SK-N-SH (cell line): ENCODE measurements at regions not wholly inside any gene's neighbourhood (a gene's known extent, or its start where the extent isn't known, plus 50 kb on each side); places are given as distances from the start of the nearest gene placed in this dataset.
"Not testable (repeated sequence)": the region's sequence is repeated elsewhere in the genome, so short reads cannot be mapped to it uniquely, and the experiment has no call there.

Experiments
- CTCF ChIA-PET: fragments of 300-600, 350-600 bp; formaldehyde crosslinking; extraction: SDS; loops from one replicate; lab custom pipeline; 2021; lab: Yijun Ruan, JAX
- POLR2A ChIA-PET: fragments of 350-600 bp; sonication (Branson Sonifier 250); formaldehyde crosslinking; extraction: SDS; loops from one replicate; lab custom pipeline; 2020; ENCODE audit warnings: antibody characterized with exemption, inconsistent platforms; lab: Yijun Ruan, JAX
- DNase-seq: peaks from one replicate; pipeline ENCODE4 v3.0.0; 2012
- H2AFZ ChIP-seq: fragments of 200-600 bp; sonication (generic); 2 replicates; pipeline ENCODE4 v1.8.1; 2016; ENCODE audit warnings: antibody characterized with exemption, mild to moderate bottlenecking, low read depth
- H3F3A ChIP-seq: fragments of 200-600 bp; sonication (generic); replicated peaks from 2 replicates; pipeline ENCODE3; 2016; ENCODE audit warnings: antibody characterized with exemption, mild to moderate bottlenecking; ENCODE audit not compliant: insufficient read depth
- H3K27ac ChIP-seq, 2 experiments: fragments of 200-500 bp in 1 of 2; fragments of 200-600 bp in 1 of 2; sonication (Bioruptor generic) in 1 of 2; sonication (generic), shearing (Covaris generic) in 1 of 2; 2 replicates each; pipeline versions ENCODE4 v1.5.1 to v1.6.1; 2014 to 2016; ENCODE audit warnings: low read depth in 2 of 2, inconsistent platforms in 1 of 2, low read length in 1 of 2, mild to moderate bottlenecking in 1 of 2, mixed read lengths in 1 of 2
- H3K27me3 ChIP-seq: fragments of 200-600 bp; sonication (generic), shearing (Covaris generic); 2 replicates; pipeline ENCODE4 v1.6.1; 2016; ENCODE audit warnings: mixed run types; ENCODE audit not compliant: insufficient read depth
- H3K36me3 ChIP-seq, 2 experiments: fragments of 200-500 bp in 1 of 2; fragments of 200-600 bp in 1 of 2; sonication (Bioruptor generic) in 1 of 2; sonication (generic) in 1 of 2; replicated peaks in 1 of 2; 2 replicates each; pipeline versions ENCODE3 to v1.5.1; 2014 to 2016; ENCODE audit warnings: low read length in 1 of 2, mild to moderate bottlenecking in 1 of 2; ENCODE audit not compliant: insufficient read depth in 2 of 2, control insufficient read depth in 1 of 2
- H3K4me1 ChIP-seq, 2 experiments: fragments of 200-500 bp in 1 of 2; fragments of 200-600 bp in 1 of 2; sonication (Bioruptor generic) in 1 of 2; sonication (generic), shearing (Covaris generic) in 1 of 2; 2 replicates each; pipeline versions ENCODE4 v1.5.1 to v1.6.1; 2014 to 2016; ENCODE audit warnings: low read depth in 1 of 2, low read length in 1 of 2, mixed run types in 1 of 2; ENCODE audit not compliant: insufficient read depth in 2 of 2, control insufficient read depth in 1 of 2
- H3K4me2 ChIP-seq: fragments of 200-600 bp; sonication (generic), shearing (Covaris generic); 2 replicates; pipeline ENCODE4 v1.6.1; 2017; ENCODE audit warnings: mixed run types
- H3K4me3 ChIP-seq, 2 experiments: fragments of 200-500 bp in 1 of 2; fragments of 200-600 bp in 1 of 2; sonication (Bioruptor generic) in 1 of 2; sonication (generic), shearing (Covaris generic) in 1 of 2; 2 replicates each; pipeline versions ENCODE4 v1.5.1 to v1.8.1; 2014 to 2016; ENCODE audit warnings: low read depth in 2 of 2, inconsistent platforms in 1 of 2, low read length in 1 of 2, mild to moderate bottlenecking in 1 of 2, mixed read lengths in 1 of 2, moderate library complexity in 1 of 2
- H3K79me2 ChIP-seq: fragments of 200-600 bp; sonication (generic); 2 replicates; pipeline ENCODE4 v1.8.1; 2017; ENCODE audit warnings: mild to moderate bottlenecking; ENCODE audit not compliant: insufficient read depth
- H3K9ac ChIP-seq: fragments of 200-600 bp; sonication (generic); 2 replicates; pipeline ENCODE4 v1.6.1; 2017; ENCODE audit warnings: mixed run types
- H3K9me2 ChIP-seq: fragments of 200-600 bp; sonication (generic); 2 replicates; pipeline ENCODE4 v1.6.1; 2017; ENCODE audit warnings: mixed run types
- H3K9me3 ChIP-seq: fragments of 200-600 bp; sonication (generic); 2 replicates; pipeline ENCODE4 v1.6.1; 2017; ENCODE audit warnings: mixed run types, mild to moderate bottlenecking, moderate library complexity
- H4K20me1 ChIP-seq: fragments of 200-600 bp; sonication (generic); 2 replicates; pipeline ENCODE4 v1.6.1; 2017; ENCODE audit warnings: mild to moderate bottlenecking, mixed run types; ENCODE audit not compliant: insufficient read depth
- FOXJ3 ChIP-seq: sonication (generic); formaldehyde crosslinking; IDR thresholded peaks from 2 replicates; pipeline ENCODE4 v1.5.1; 2020; ENCODE audit warnings: mild to moderate bottlenecking, missing genetic modification reagents
- FOXM1 ChIP-seq: IDR thresholded peaks from 2 replicates; pipeline ENCODE4 v1.4.0; 2012; ENCODE audit warnings: low read depth, mild to moderate bottlenecking
- GABPA ChIP-seq: IDR thresholded peaks from 2 replicates; pipeline ENCODE4 v1.4.0; 2012; ENCODE audit warnings: low read depth, mild to moderate bottlenecking
- JUND ChIP-seq: IDR thresholded peaks from 2 replicates; pipeline ENCODE4 v1.4.0; 2012
- RCOR1 ChIP-seq: fragments of 150-350 bp; IDR thresholded peaks from 2 replicates; pipeline ENCODE4 v1.6.1; 2017; ENCODE audit warnings: antibody characterized with exemption, low read length
- RFX5 ChIP-seq: IDR thresholded peaks from 2 replicates; pipeline ENCODE4 v1.6.1; 2012; ENCODE audit warnings: mild to moderate bottlenecking, improper control_type of control experiment, low read length
- SMC3 ChIP-seq: IDR thresholded peaks from 2 replicates; pipeline ENCODE4 v1.6.1; 2012; ENCODE audit warnings: low read depth, low read length, improper control_type of control experiment
- TCF12 ChIP-seq: IDR thresholded peaks from 2 replicates; pipeline ENCODE4 v1.4.0; 2012
- TEAD4 ChIP-seq: IDR thresholded peaks from 2 replicates; pipeline ENCODE4 v1.4.0; 2012; ENCODE audit warnings: mild to moderate bottlenecking, borderline replicate concordance; ENCODE audit not compliant: insufficient read depth
- WGBS: methylation state at CpG from one replicate; pipeline ENCODE4 v1.1.6; 2017; ENCODE audit warnings: low lambda C conversion rate; 5-methylcytosine and 5-hydroxymethylcytosine counted together
- TF ChIP-seq, protein P1 (sequence below): IDR thresholded peaks from 2 replicates; pipeline ENCODE4 v1.4.0; 2012; ENCODE audit warnings: low read depth
- TF ChIP-seq, protein P2 (sequence below): IDR thresholded peaks from 2 replicates; pipeline ENCODE4 v1.6.1; 2012; ENCODE audit warnings: mild to moderate bottlenecking, low read depth, low read length, moderate library complexity
- TF ChIP-seq, protein P3 (sequence below): fragments of 150-350 bp; IDR thresholded peaks from 2 replicates; pipeline ENCODE4 v1.6.1; 2016; ENCODE audit warnings: mild to moderate bottlenecking, low read depth, low read length
- TF ChIP-seq, protein P4 (sequence below): fragments of 200-600 bp; sonication (generic); IDR thresholded peaks from 2 replicates; pipeline ENCODE4 v1.6.1; 2017; ENCODE audit warnings: antibody characterized with exemption, mild to moderate bottlenecking, moderate library complexity

DNA sequence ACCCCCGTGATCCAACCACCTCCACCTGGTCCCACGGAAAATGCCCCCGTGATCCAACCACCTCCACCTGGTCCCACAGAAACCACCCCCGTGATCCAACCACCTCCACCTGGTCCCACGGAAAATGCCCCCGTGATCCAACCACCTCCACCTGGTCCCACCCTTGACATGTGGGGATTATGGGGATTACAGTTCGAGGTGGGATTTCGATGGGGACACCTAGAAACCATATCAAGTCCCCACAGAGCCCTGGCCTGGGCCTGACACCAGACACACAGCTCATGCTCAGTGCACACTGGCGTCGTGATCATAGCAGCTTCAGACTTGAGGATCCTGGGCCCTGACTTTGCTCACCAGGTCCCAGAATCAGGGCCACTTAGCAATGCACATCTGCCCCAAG lies 637.7 kb downstream of the TBC1D22A start:
- H3F3A ChIP-seq, POLR2A ChIA-PET, H2AFZ ChIP-seq, H3K4me3 ChIP-seq, H3K36me3 ChIP-seq, H3K27ac ChIP-seq, H3K79me2 ChIP-seq, CTCF ChIA-PET, DNase-seq, H3K4me1 ChIP-seq, H3K9me3 ChIP-seq, H3K9me2 ChIP-seq, H4K20me1 ChIP-seq, H3K4me2 ChIP-seq, H3K9ac ChIP-seq: not testable (repeated sequence)
- 0% methylated on average over 1 of the region's 10 CpGs for WGBS
- peaks cover 31% of the 10 kb centered on the region; the same call in 1 of the 2 replicates for H3K27me3 ChIP-seq

DNA sequence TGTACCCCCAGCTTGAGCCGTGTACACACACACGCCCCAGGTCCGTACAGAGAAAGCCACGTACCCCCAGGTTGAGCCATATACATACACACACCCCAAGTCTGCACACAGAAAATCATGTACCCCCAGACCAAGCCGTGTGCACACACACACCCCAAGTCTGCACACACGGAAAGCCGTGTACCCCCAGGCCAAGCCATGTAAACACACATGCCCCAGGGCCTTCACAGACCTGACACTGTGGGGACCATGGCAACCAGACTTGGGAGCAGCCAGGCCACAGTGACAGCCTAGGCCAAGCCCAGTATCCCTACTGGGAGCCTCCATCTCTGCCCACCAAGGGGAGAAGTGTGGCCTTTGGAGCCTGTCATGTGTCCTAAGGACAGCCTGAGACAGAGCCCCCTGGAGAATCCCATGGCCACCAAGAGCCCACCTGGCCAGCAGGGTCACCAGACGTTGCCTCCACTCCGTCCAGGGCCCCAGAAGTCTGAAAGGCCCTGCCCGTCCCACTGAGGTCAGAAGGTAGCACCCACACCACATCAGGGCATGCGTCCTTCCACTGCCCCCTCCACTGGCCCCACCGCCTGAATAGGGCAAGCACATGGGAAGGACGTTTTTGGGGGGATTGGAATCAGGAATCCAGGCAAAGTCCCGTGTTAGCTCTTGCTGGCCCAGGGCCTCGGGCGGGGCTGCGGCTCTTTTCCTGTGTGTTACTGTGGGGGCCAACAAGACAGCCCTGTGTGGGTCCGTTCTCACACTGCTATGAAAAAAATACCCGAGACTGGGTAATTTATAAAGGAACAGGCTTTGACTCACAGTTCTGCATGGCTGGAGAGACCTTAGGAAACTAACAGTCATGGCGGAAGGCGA lies 636.7 kb downstream of the TBC1D22A start:
- Histone ChIP-seq H3K9ac (no peak overlapping the region), H4K20me1 (no peaks in the 10 kb centered on the region), H3K4me2 (no peak overlapping the region), H3K27ac (no peak overlapping the region), H2AFZ (no peak overlapping the region), H3K79me2 (no peaks in the 10 kb centered on the region), H3F3A (no peaks in the 10 kb centered on the region), H3K4me1 (no peaks in the 10 kb centered on the region), H3K9me2 (no peaks in the 10 kb centered on the region), H3K9me3 (no peaks in the 10 kb centered on the region), H3K4me3 (no peak overlapping the region), H3K27me3 (peaks cover 25% of the 10 kb centered on the region; the same call in 1 of the 2 replicates), H3K36me3 (no peaks in the 10 kb centered on the region)
- CTCF ChIA-PET = no interaction called here
- 33% methylated on average over 11 of the region's 21 CpGs for WGBS
- no peak for TF ChIP-seq FOXM1
- no peak for TF ChIP-seq SMC3
- TF ChIP-seq, protein P1, sequence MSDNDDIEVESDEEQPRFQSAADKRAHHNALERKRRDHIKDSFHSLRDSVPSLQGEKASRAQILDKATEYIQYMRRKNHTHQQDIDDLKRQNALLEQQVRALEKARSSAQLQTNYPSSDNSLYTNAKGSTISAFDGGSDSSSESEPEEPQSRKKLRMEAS = no peak
- no peak for TF ChIP-seq RFX5
- TF ChIP-seq RCOR1 = no peak
- no peak for TF ChIP-seq TEAD4
- no peak for TF ChIP-seq GABPA
- TF ChIP-seq, protein P2, sequence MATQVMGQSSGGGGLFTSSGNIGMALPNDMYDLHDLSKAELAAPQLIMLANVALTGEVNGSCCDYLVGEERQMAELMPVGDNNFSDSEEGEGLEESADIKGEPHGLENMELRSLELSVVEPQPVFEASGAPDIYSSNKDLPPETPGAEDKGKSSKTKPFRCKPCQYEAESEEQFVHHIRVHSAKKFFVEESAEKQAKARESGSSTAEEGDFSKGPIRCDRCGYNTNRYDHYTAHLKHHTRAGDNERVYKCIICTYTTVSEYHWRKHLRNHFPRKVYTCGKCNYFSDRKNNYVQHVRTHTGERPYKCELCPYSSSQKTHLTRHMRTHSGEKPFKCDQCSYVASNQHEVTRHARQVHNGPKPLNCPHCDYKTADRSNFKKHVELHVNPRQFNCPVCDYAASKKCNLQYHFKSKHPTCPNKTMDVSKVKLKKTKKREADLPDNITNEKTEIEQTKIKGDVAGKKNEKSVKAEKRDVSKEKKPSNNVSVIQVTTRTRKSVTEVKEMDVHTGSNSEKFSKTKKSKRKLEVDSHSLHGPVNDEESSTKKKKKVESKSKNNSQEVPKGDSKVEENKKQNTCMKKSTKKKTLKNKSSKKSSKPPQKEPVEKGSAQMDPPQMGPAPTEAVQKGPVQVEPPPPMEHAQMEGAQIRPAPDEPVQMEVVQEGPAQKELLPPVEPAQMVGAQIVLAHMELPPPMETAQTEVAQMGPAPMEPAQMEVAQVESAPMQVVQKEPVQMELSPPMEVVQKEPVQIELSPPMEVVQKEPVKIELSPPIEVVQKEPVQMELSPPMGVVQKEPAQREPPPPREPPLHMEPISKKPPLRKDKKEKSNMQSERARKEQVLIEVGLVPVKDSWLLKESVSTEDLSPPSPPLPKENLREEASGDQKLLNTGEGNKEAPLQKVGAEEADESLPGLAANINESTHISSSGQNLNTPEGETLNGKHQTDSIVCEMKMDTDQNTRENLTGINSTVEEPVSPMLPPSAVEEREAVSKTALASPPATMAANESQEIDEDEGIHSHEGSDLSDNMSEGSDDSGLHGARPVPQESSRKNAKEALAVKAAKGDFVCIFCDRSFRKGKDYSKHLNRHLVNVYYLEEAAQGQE = no peak
- TF ChIP-seq JUND = no peak
- TF ChIP-seq, protein P3, sequence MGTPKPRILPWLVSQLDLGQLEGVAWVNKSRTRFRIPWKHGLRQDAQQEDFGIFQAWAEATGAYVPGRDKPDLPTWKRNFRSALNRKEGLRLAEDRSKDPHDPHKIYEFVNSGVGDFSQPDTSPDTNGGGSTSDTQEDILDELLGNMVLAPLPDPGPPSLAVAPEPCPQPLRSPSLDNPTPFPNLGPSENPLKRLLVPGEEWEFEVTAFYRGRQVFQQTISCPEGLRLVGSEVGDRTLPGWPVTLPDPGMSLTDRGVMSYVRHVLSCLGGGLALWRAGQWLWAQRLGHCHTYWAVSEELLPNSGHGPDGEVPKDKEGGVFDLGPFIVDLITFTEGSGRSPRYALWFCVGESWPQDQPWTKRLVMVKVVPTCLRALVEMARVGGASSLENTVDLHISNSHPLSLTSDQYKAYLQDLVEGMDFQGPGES = no peak
- TF ChIP-seq TCF12 = no peak
- TF ChIP-seq FOXJ3 (CRISPR knock-in tag) = no peak
- TF ChIP-seq, protein P4, sequence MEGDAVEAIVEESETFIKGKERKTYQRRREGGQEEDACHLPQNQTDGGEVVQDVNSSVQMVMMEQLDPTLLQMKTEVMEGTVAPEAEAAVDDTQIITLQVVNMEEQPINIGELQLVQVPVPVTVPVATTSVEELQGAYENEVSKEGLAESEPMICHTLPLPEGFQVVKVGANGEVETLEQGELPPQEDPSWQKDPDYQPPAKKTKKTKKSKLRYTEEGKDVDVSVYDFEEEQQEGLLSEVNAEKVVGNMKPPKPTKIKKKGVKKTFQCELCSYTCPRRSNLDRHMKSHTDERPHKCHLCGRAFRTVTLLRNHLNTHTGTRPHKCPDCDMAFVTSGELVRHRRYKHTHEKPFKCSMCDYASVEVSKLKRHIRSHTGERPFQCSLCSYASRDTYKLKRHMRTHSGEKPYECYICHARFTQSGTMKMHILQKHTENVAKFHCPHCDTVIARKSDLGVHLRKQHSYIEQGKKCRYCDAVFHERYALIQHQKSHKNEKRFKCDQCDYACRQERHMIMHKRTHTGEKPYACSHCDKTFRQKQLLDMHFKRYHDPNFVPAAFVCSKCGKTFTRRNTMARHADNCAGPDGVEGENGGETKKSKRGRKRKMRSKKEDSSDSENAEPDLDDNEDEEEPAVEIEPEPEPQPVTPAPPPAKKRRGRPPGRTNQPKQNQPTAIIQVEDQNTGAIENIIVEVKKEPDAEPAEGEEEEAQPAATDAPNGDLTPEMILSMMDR = no peak
- POLR2A ChIA-PET = no interaction called here
- DNase-seq = no peak
